HepG2 (cell line): ENCODE measurements at regions not wholly inside any gene's neighbourhood (a gene's known extent, or its start where the extent isn't known, plus 50 kb on each side); places are given as distances from the start of the nearest gene placed in this dataset.

Experiments
- ERF ChIP-seq: IDR thresholded peaks from 2 replicates; pipeline ENCODE4 v1.6.1; 2018; ENCODE audit warnings: missing biosample characterization, missing genetic modification reagents
- FLYWCH1 ChIP-seq: sonication (generic); formaldehyde crosslinking; IDR thresholded peaks from 2 replicates; pipeline ENCODE4 v1.8.1; 2023; ENCODE audit warnings: mild to moderate bottlenecking, missing genetic modification reagents
- MAFK ChIP-seq, 2 experiments: IDR thresholded peaks in 1 of 2; conservative IDR thresholded peaks in 1 of 2; 2 replicates each; pipeline ENCODE4 v1.6.1; 2011; ENCODE audit warnings: improper control_type of control experiment in 2 of 2, low read length in 2 of 2
- MTF2 ChIP-seq: sonication (generic); formaldehyde crosslinking; IDR thresholded peaks from 2 replicates; pipeline ENCODE4 v1.5.0; 2020; ENCODE audit warnings: missing genetic modification reagents, borderline replicate concordance
- MYNN ChIP-seq: sonication (generic); formaldehyde crosslinking; IDR thresholded peaks from 2 replicates; pipeline ENCODE4 v1.4.0; 2020; ENCODE audit warnings: mild to moderate bottlenecking, low read depth, missing genetic modification reagents
- NBN ChIP-seq: fragments of 450-650 bp; conservative IDR thresholded peaks from 2 replicates; pipeline ENCODE4 v1.6.1; 2017
- NCOR1 ChIP-seq: fragments of 200-600 bp; sonication (generic); IDR thresholded peaks from 2 replicates; pipeline ENCODE4 v1.7.0; 2017; ENCODE audit warnings: antibody characterized with exemption, low read length, borderline replicate concordance
- PLRG1 ChIP-seq: fragments of 450-650 bp; conservative IDR thresholded peaks from 2 replicates; pipeline ENCODE4 v1.6.1; 2016
- RAD21 ChIP-seq: fragments of 450-650 bp; formaldehyde crosslinking; IDR thresholded peaks from 2 replicates; pipeline ENCODE4 v1.5.0; 2020; ENCODE audit warnings: mild to moderate bottlenecking
- SATB2 ChIP-seq: sonication (generic); formaldehyde crosslinking; IDR thresholded peaks from 2 replicates; pipeline ENCODE4 v1.5.0; 2020; ENCODE audit warnings: missing genetic modification reagents
- SMAD3 ChIP-seq: sonication (generic); formaldehyde crosslinking; IDR thresholded peaks from 2 replicates; pipeline ENCODE4 v1.4.0; 2020; ENCODE audit warnings: missing genetic modification reagents
- ZNF337 ChIP-seq: sonication (generic); formaldehyde crosslinking; IDR thresholded peaks from 2 replicates; pipeline ENCODE4 v1.5.1; 2020; ENCODE audit warnings: missing genetic modification reagents, low read depth, mild to moderate bottlenecking, borderline replicate concordance
- ZNF782 ChIP-seq: sonication (generic); formaldehyde crosslinking; IDR thresholded peaks from 2 replicates; pipeline ENCODE4 v1.4.0; 2020; ENCODE audit warnings: missing genetic modification reagents, mild to moderate bottlenecking, borderline replicate concordance
- ZNF878 ChIP-seq: sonication (generic); formaldehyde crosslinking; IDR thresholded peaks from 2 replicates; pipeline ENCODE4 v1.8.1; 2023; ENCODE audit warnings: mild to moderate bottlenecking, missing genetic modification reagents, moderate library complexity
- ZSCAN31 ChIP-seq: sonication (generic); formaldehyde crosslinking; IDR thresholded peaks from 2 replicates; pipeline ENCODE4 v1.5.0; 2020; ENCODE audit warnings: low read depth, mild to moderate bottlenecking, missing genetic modification reagents
- TF ChIP-seq, protein P1 (sequence below): sonication (generic); formaldehyde crosslinking; IDR thresholded peaks from 2 replicates; pipeline ENCODE4 v1.9.0; 2021; ENCODE audit warnings: missing genetic modification reagents, borderline replicate concordance
- TF ChIP-seq, protein P2 (sequence below): sonication (generic); formaldehyde crosslinking; IDR thresholded peaks from 2 replicates; pipeline ENCODE4 v1.4.0; 2020; ENCODE audit warnings: missing genetic modification reagents, borderline replicate concordance
- TF ChIP-seq, protein P3 (sequence below): conservative IDR thresholded peaks from 2 replicates; pipeline ENCODE4 v1.6.1; 2018; ENCODE audit warnings: missing genetic modification reagents
- TF ChIP-seq, protein P4 (sequence below): sonication (generic); formaldehyde crosslinking; IDR thresholded peaks from 2 replicates; pipeline ENCODE4 v1.5.0; 2020; ENCODE audit warnings: missing genetic modification reagents
- TF ChIP-seq, protein P5 (sequence below): sonication (generic); formaldehyde crosslinking; IDR thresholded peaks from 2 replicates; pipeline ENCODE4 v1.4.0; 2020; ENCODE audit warnings: missing genetic modification reagents, borderline replicate concordance

DNA sequence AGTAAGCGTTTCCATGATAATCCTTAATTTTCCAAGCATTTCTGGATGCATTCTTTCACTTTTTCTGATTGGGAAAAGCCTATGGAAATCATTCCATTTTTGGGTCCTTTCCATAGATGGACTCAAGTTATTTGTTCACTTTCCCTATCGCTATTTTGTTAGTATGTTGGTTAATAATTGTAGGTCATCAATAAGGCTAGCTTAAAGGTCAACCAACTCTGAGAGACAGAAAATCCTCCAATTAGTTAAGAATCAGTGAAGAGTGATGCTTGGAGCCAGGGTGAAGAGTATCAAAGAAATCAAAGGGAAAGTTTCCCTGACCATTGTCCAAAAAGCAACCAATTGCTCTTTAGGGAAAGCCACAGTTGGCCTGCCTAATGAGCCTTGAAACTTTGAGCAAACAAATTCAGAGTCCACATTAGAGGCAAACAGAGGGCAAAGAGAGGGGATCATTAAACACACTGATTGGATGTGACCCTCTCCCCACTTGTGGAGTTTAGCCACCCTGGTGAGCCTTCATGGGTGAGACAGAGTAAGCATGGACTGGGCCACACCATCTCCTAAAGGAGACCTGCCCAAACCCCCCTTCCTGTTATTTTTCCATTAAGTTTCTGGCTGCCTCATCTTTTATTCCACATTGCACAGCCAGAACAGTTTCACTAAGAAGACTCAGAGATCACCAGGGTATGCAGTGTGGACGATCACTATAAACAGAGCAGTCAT lies 133.4 kb upstream of the DYNLRB2 start (continued):
- TF ChIP-seq, protein P1, sequence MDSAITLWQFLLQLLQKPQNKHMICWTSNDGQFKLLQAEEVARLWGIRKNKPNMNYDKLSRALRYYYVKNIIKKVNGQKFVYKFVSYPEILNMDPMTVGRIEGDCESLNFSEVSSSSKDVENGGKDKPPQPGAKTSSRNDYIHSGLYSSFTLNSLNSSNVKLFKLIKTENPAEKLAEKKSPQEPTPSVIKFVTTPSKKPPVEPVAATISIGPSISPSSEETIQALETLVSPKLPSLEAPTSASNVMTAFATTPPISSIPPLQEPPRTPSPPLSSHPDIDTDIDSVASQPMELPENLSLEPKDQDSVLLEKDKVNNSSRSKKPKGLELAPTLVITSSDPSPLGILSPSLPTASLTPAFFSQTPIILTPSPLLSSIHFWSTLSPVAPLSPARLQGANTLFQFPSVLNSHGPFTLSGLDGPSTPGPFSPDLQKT (CRISPR knock-in tag): no peak
- TF ChIP-seq MYNN (CRISPR knock-in tag) (no peak), PLRG1 (no peak), ZNF878 (CRISPR knock-in tag) (no peak), FLYWCH1 (CRISPR knock-in tag) (no peak), ZSCAN31 (no peak), SATB2 (no peak), ZNF782 (CRISPR knock-in tag) (no peak), ERF (CRISPR knock-in tag) (no peak), ZNF337 (CRISPR knock-in tag) (no peak), MTF2 (no peak), NCOR1 (peak; percentile 95), NBN (no peak), SMAD3 (no peak), MAFK (conservative IDR thresholded peaks at IDR 0.05 in 1 of 2, IDR thresholded peaks at IDR 0.05 in 1 of 2; ENCODE audit: low read length in 2 of 2) (no peak), RAD21 (no peak)
- TF ChIP-seq, protein P2, sequence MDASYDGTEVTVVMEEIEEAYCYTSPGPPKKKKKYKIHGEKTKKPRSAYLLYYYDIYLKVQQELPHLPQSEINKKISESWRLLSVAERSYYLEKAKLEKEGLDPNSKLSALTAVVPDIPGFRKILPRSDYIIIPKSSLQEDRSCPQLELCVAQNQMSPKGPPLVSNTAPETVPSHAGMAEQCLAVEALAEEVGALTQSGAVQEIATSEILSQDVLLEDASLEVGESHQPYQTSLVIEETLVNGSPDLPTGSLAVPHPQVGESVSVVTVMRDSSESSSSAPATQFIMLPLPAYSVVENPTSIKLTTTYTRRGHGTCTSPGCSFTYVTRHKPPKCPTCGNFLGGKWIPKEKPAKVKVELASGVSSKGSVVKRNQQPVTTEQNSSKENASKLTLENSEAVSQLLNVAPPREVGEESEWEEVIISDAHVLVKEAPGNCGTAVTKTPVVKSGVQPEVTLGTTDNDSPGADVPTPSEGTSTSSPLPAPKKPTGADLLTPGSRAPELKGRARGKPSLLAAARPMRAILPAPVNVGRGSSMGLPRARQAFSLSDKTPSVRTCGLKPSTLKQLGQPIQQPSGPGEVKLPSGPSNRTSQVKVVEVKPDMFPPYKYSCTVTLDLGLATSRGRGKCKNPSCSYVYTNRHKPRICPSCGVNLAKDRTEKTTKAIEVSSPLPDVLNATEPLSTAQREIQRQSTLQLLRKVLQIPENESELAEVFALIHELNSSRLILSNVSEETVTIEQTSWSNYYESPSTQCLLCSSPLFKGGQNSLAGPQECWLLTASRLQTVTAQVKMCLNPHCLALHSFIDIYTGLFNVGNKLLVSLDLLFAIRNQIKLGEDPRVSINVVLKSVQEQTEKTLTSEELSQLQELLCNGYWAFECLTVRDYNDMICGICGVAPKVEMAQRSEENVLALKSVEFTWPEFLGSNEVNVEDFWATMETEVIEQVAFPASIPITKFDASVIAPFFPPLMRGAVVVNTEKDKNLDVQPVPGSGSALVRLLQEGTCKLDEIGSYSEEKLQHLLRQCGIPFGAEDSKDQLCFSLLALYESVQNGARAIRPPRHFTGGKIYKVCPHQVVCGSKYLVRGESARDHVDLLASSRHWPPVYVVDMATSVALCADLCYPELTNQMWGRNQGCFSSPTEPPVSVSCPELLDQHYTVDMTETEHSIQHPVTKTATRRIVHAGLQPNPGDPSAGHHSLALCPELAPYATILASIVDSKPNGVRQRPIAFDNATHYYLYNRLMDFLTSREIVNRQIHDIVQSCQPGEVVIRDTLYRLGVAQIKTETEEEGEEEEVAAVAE (CRISPR knock-in tag): peak; percentile 56; the same call in 1 of the 2 replicates
- TF ChIP-seq, protein P3, sequence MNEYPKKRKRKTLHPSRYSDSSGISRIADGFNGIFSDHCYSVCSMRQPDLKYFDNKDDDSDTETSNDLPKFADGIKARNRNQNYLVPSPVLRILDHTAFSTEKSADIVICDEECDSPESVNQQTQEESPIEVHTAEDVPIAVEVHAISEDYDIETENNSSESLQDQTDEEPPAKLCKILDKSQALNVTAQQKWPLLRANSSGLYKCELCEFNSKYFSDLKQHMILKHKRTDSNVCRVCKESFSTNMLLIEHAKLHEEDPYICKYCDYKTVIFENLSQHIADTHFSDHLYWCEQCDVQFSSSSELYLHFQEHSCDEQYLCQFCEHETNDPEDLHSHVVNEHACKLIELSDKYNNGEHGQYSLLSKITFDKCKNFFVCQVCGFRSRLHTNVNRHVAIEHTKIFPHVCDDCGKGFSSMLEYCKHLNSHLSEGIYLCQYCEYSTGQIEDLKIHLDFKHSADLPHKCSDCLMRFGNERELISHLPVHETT (CRISPR knock-in tag): no peak
- TF ChIP-seq, protein P4, sequence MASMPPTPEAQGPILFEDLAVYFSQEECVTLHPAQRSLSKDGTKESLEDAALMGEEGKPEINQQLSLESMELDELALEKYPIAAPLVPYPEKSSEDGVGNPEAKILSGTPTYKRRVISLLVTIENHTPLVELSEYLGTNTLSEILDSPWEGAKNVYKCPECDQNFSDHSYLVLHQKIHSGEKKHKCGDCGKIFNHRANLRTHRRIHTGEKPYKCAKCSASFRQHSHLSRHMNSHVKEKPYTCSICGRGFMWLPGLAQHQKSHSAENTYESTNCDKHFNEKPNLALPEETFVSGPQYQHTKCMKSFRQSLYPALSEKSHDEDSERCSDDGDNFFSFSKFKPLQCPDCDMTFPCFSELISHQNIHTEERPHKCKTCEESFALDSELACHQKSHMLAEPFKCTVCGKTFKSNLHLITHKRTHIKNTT (CRISPR knock-in tag): no peak
- TF ChIP-seq, protein P5, sequence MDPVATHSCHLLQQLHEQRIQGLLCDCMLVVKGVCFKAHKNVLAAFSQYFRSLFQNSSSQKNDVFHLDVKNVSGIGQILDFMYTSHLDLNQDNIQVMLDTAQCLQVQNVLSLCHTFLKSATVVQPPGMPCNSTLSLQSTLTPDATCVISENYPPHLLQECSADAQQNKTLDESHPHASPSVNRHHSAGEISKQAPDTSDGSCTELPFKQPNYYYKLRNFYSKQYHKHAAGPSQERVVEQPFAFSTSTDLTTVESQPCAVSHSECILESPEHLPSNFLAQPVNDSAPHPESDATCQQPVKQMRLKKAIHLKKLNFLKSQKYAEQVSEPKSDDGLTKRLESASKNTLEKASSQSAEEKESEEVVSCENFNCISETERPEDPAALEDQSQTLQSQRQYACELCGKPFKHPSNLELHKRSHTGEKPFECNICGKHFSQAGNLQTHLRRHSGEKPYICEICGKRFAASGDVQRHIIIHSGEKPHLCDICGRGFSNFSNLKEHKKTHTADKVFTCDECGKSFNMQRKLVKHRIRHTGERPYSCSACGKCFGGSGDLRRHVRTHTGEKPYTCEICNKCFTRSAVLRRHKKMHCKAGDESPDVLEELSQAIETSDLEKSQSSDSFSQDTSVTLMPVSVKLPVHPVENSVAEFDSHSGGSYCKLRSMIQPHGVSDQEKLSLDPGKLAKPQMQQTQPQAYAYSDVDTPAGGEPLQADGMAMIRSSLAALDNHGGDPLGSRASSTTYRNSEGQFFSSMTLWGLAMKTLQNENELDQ (CRISPR knock-in tag): no peak
